CD8-positive, alpha-beta memory T cell (primary cell): ENCODE measurements at regions not wholly inside any gene's neighbourhood (a gene's known extent, or its start where the extent isn't known, plus 50 kb on each side); places are given as distances from the start of the nearest gene placed in this dataset.
"Not testable (repeated sequence)": the region's sequence is repeated elsewhere in the genome, so short reads cannot be mapped to it uniquely, and the experiment has no call there.

Experiments
- CTCF ChIA-PET: fragments of 350-600 bp; sonication (Branson Sonifier 250); formaldehyde crosslinking; loops from one replicate; lab custom pipeline; 2021; ENCODE audit warnings: antibody characterized with exemption; lab: Charles Lee
- POLR2A ChIA-PET: fragments of 350-600 bp; sonication (Branson Sonifier 250); formaldehyde crosslinking; loops from one replicate; lab custom pipeline; 2021; ENCODE audit warnings: antibody characterized with exemption; lab: Charles Lee
- DNase-seq, 5 donors: peaks; one replicate each; pipeline versions ENCODE4 v3.0.0 to v3.0.0-alpha.2; 2020 to 2022; ENCODE audit warnings: mixed read lengths in 1 of 5
- H3K27ac ChIP-seq: one replicate; pipeline ENCODE4 v1.7.0; 2013; ENCODE audit warnings: low read depth, mild to moderate bottlenecking, low read length, moderate library complexity
- H3K27me3 ChIP-seq: 2 replicates; pipeline ENCODE4 v1.7.0; 2013; ENCODE audit warnings: low read length, mild to moderate bottlenecking; ENCODE audit not compliant: insufficient read depth, poor library complexity, severe bottlenecking
- H3K36me3 ChIP-seq: 2 replicates; pipeline ENCODE4 v1.7.0; 2013; ENCODE audit warnings: mild to moderate bottlenecking, low read length, moderate library complexity; ENCODE audit not compliant: insufficient read depth
- H3K4me1 ChIP-seq: 2 replicates; pipeline ENCODE4 v1.7.0; 2013; ENCODE audit warnings: mild to moderate bottlenecking, low read length, moderate library complexity; ENCODE audit not compliant: insufficient read depth
- H3K4me3 ChIP-seq: 2 replicates; pipeline ENCODE4 v1.7.0; 2013; ENCODE audit warnings: mild to moderate bottlenecking, low read length
- H3K9me3 ChIP-seq: 2 replicates; pipeline ENCODE4 v1.7.0; 2013; ENCODE audit warnings: mild to moderate bottlenecking, low read length
- H3K27ac Mint-ChIP-seq, 8 donors: one replicate each; pipeline ENCODE4 v1.8.0; 2020 to 2021; ENCODE audit warnings: mixed read lengths in 8 of 8, mild to moderate bottlenecking in 6 of 8, inconsistent platforms in 3 of 8, moderate library complexity in 3 of 8
- H3K27me3 Mint-ChIP-seq, 2 donors: one replicate each; pipeline ENCODE4 v1.8.0; 2020 to 2021; ENCODE audit warnings: mixed read lengths in 2 of 2, mild to moderate bottlenecking in 1 of 2, moderate library complexity in 1 of 2
- H3K36me3 Mint-ChIP-seq, 3 donors: one replicate each; pipeline ENCODE4 v1.8.0; 2020 to 2021; ENCODE audit warnings: mixed read lengths in 3 of 3, inconsistent platforms in 1 of 3, mild to moderate bottlenecking in 1 of 3
- H3K4me1 Mint-ChIP-seq, 3 donors: one replicate each; pipeline ENCODE4 v1.8.0; 2020 to 2021; ENCODE audit warnings: mixed read lengths in 3 of 3, inconsistent platforms in 1 of 3, mild to moderate bottlenecking in 1 of 3
- H3K4me3 Mint-ChIP-seq, 7 donors: one replicate each; pipeline ENCODE4 v1.8.0; 2020 to 2021; ENCODE audit warnings: mixed read lengths in 7 of 7, mild to moderate bottlenecking in 6 of 7, moderate library complexity in 4 of 7, inconsistent platforms in 2 of 7
- H3K9me3 Mint-ChIP-seq, 5 donors: one replicate each; pipeline ENCODE4 v1.8.0; 2020 to 2022; ENCODE audit warnings: mixed read lengths in 5 of 5, mild to moderate bottlenecking in 3 of 5, moderate library complexity in 2 of 5, inconsistent platforms in 1 of 5

GRCh38 chr22:10741776-10742630 is 4786.0 kb upstream of the OR11H1 start:
- H3K4me1 Mint-ChIP-seq, H3K4me3 ChIP-seq, H3K27ac Mint-ChIP-seq, H3K27me3 Mint-ChIP-seq, H3K27ac ChIP-seq, H3K27me3 ChIP-seq, POLR2A ChIA-PET, H3K4me1 ChIP-seq, H3K9me3 ChIP-seq, H3K36me3 ChIP-seq, H3K4me3 Mint-ChIP-seq, CTCF ChIA-PET: not testable (repeated sequence)
- peak in 1 of 5 donors; percentile 55 for DNase-seq
- H3K9me3 Mint-ChIP-seq = peaks cover 56 to 61% (median 59%) of the 10 kb centered on the region in 5 donors
- H3K36me3 Mint-ChIP-seq = peaks cover 2 to 13% (median 3%) of the 10 kb centered on the region in 3 donors

GRCh38 chr22:10746382-10746781 is 4781.6 kb upstream of the OR11H1 start:
- H3K4me3 Mint-ChIP-seq, H3K27ac ChIP-seq, POLR2A ChIA-PET, H3K27me3 Mint-ChIP-seq, H3K36me3 ChIP-seq, H3K4me1 ChIP-seq, CTCF ChIA-PET, H3K9me3 ChIP-seq, H3K27ac Mint-ChIP-seq, H3K4me3 ChIP-seq, DNase-seq, H3K27me3 ChIP-seq, H3K4me1 Mint-ChIP-seq: not testable (repeated sequence)
- peaks cover 2 to 13% (median 3%) of the 10 kb centered on the region in 3 donors for H3K36me3 Mint-ChIP-seq
- peaks cover 38 to 49% (median 47%) of the 10 kb centered on the region in 5 donors for H3K9me3 Mint-ChIP-seq

- H3K4me3 ChIP-seq, H3K4me3 Mint-ChIP-seq, H3K9me3 ChIP-seq, H3K27me3 Mint-ChIP-seq, H3K4me1 ChIP-seq, POLR2A ChIA-PET, H3K4me1 Mint-ChIP-seq, H3K27me3 ChIP-seq, H3K36me3 ChIP-seq, DNase-seq, CTCF ChIA-PET, H3K27ac ChIP-seq, H3K27ac Mint-ChIP-seq: not testable (repeated sequence)
- Mint-ChIP-seq H3K9me3 (peaks cover 41 to 52% (median 48%) of the 10 kb centered on the region in 5 donors), H3K36me3 (peaks cover 2 to 12% (median 3%) of the 10 kb centered on the region in 3 donors)
These were observed 4780.8 kb upstream of the OR11H1 start for GRCh38 chr22:10747227-10747626.

GRCh38 chr22:10748751-10749150 is 4779.2 kb upstream of the OR11H1 start:
- H3K36me3 ChIP-seq, H3K27ac ChIP-seq, H3K4me3 Mint-ChIP-seq, H3K27ac Mint-ChIP-seq, DNase-seq, H3K4me1 ChIP-seq, H3K27me3 ChIP-seq, POLR2A ChIA-PET, H3K36me3 Mint-ChIP-seq, H3K4me1 Mint-ChIP-seq, H3K4me3 ChIP-seq, CTCF ChIA-PET, H3K9me3 ChIP-seq, H3K27me3 Mint-ChIP-seq: not testable (repeated sequence)
- peaks cover 32 to 54% (median 42%) of the 10 kb centered on the region in 5 donors for H3K9me3 Mint-ChIP-seq

- not testable (repeated sequence) for H3K27ac ChIP-seq
These were observed 4778.6 kb upstream of the OR11H1 start for GRCh38 chr22:10749423-10749822.

GRCh38 chr22:10753566-10753965 is 4774.4 kb upstream of the OR11H1 start:
- H3K27me3 ChIP-seq, CTCF ChIA-PET, H3K9me3 ChIP-seq, H3K4me1 ChIP-seq, DNase-seq, H3K4me3 ChIP-seq, H3K4me1 Mint-ChIP-seq, H3K27ac ChIP-seq, H3K27me3 Mint-ChIP-seq, POLR2A ChIA-PET, H3K4me3 Mint-ChIP-seq, H3K27ac Mint-ChIP-seq, H3K36me3 Mint-ChIP-seq, H3K36me3 ChIP-seq: not testable (repeated sequence)
- peaks cover 29 to 66% (median 39%) of the 10 kb centered on the region in 5 donors for H3K9me3 Mint-ChIP-seq

More at GRCh38 chr22:10749423-10749822, 4778.6 kb upstream of the OR11H1 start:
- H3K27ac Mint-ChIP-seq, H3K4me1 Mint-ChIP-seq, H3K36me3 ChIP-seq, H3K36me3 Mint-ChIP-seq, H3K27me3 Mint-ChIP-seq, H3K4me3 Mint-ChIP-seq, POLR2A ChIA-PET, H3K27me3 ChIP-seq, DNase-seq, H3K4me1 ChIP-seq, CTCF ChIA-PET, H3K9me3 ChIP-seq, H3K4me3 ChIP-seq: not testable (repeated sequence)
- peaks cover 33 to 56% (median 43%) of the 10 kb centered on the region in 5 donors for H3K9me3 Mint-ChIP-seq

- H3K9me3 ChIP-seq, H3K4me1 ChIP-seq, H3K27me3 ChIP-seq, DNase-seq, H3K27ac Mint-ChIP-seq, H3K27ac ChIP-seq, H3K4me3 ChIP-seq, H3K4me1 Mint-ChIP-seq, CTCF ChIA-PET, H3K4me3 Mint-ChIP-seq, H3K27me3 Mint-ChIP-seq, POLR2A ChIA-PET, H3K36me3 Mint-ChIP-seq, H3K36me3 ChIP-seq: not testable (repeated sequence)
- peaks cover 26 to 62% (median 34%) of the 10 kb centered on the region in 5 donors for H3K9me3 Mint-ChIP-seq
These were observed 4772.6 kb upstream of the OR11H1 start for GRCh38 chr22:10755350-10755749.

- H3K4me1 Mint-ChIP-seq, H3K36me3 ChIP-seq, DNase-seq, H3K27me3 Mint-ChIP-seq, CTCF ChIA-PET, H3K27ac Mint-ChIP-seq, POLR2A ChIA-PET, H3K4me3 ChIP-seq, H3K27ac ChIP-seq, H3K4me1 ChIP-seq, H3K4me3 Mint-ChIP-seq, H3K36me3 Mint-ChIP-seq, H3K9me3 ChIP-seq, H3K27me3 ChIP-seq: not testable (repeated sequence)
- peaks cover 27 to 52% (median 43%) of the 10 kb centered on the region in 5 donors for H3K9me3 Mint-ChIP-seq
These were observed 4767.6 kb upstream of the OR11H1 start for GRCh38 chr22:10760418-10760817.
